K562 (cell line): ENCODE measurements at regions not wholly inside any gene's neighbourhood (a gene's known extent, or its start where the extent isn't known, plus 50 kb on each side); places are given as distances from the start of the nearest gene placed in this dataset.

Experiments used
- AFF1 ChIP-seq, 2 experiments: fragments of 450-650 bp; IDR thresholded peaks; 2 replicates each; pipeline ENCODE4 v1.6.1; 2018; ENCODE audit warnings: mild to moderate bottlenecking in 2 of 2, low read depth in 1 of 2; ENCODE audit not compliant: partially characterized antibody in 2 of 2
- CEBPB ChIP-seq: fragments of 450-650 bp; IDR thresholded peaks from 2 replicates; pipeline ENCODE4 v1.6.1; 2016; ENCODE audit warnings: missing genetic modification characterization, missing compliant biosample characterization
- CHAMP1 ChIP-seq: fragments of 450-650 bp; IDR thresholded peaks from 2 replicates; pipeline ENCODE4 v1.6.1; 2016; ENCODE audit warnings: mild to moderate bottlenecking
- GTF2B ChIP-seq: IDR thresholded peaks from 2 replicates; pipeline ENCODE4 v1.6.1; 2011; ENCODE audit not compliant: insufficient read length; ENCODE audit errors: extremely low read depth
- HBP1 ChIP-seq: fragments of 450-650 bp; formaldehyde crosslinking; IDR thresholded peaks from 2 replicates; pipeline ENCODE4 v1.4.0; 2022; ENCODE audit warnings: missing genetic modification characterization
- HES1 ChIP-seq: fragments of 450-650 bp; IDR thresholded peaks from 2 replicates; pipeline ENCODE4 v1.6.1; 2016; ENCODE audit warnings: low read depth, mild to moderate bottlenecking, moderate library complexity
- JUN ChIP-seq, 2 experiments: sonication (generic) in 1 of 2; formaldehyde crosslinking in 1 of 2; IDR thresholded peaks; 2 replicates each; pipeline versions ENCODE4 v1.6.1 to v1.8.0; 2012 to 2022; ENCODE audit warnings: borderline replicate concordance in 2 of 2, mild to moderate bottlenecking in 2 of 2, improper control_type of control experiment in 1 of 2, low read depth in 1 of 2, low read length in 1 of 2, missing genetic modification reagents in 1 of 2
- KDM5B ChIP-seq: fragments of 200-600 bp; sonication (generic); IDR thresholded peaks from 2 replicates; pipeline ENCODE4 v1.6.1; 2012; ENCODE audit warnings: low read depth, mild to moderate bottlenecking, moderate library complexity, low read length, control low read depth, inconsistent platforms; ENCODE audit not compliant: insufficient replicate concordance
- MAFF ChIP-seq: IDR thresholded peaks from 2 replicates; pipeline ENCODE4 v1.6.1; 2012; ENCODE audit warnings: low read length, improper control_type of control experiment
- MBD2 ChIP-seq: sonication (generic); IDR thresholded peaks from 2 replicates; pipeline ENCODE4 v1.6.1; 2016; ENCODE audit warnings: low read depth, borderline replicate concordance
- MTA2 ChIP-seq: fragments of 450-650 bp; IDR thresholded peaks from 2 replicates; pipeline ENCODE4 v1.6.1; 2016; ENCODE audit warnings: low read depth
- NCOA6 ChIP-seq: fragments of 450-650 bp; IDR thresholded peaks from 2 replicates; pipeline ENCODE4 v1.6.1; 2017; ENCODE audit warnings: mild to moderate bottlenecking
- RBM14 ChIP-seq: fragments of 200-400 bp; formaldehyde crosslinking; IDR thresholded peaks from 2 replicates; pipeline ENCODE4 v1.6.1; 2018; ENCODE audit warnings: low read depth, mild to moderate bottlenecking, low read length, moderate library complexity, borderline replicate concordance; ENCODE audit not compliant: insufficient read depth
- SMC3 ChIP-seq: conservative IDR thresholded peaks from 2 replicates; pipeline ENCODE4 v1.6.1; 2011; ENCODE audit warnings: low read depth, low read length, improper control_type of control experiment; ENCODE audit not compliant: insufficient read depth
- SRSF9 ChIP-seq: fragments of 200-400 bp; formaldehyde crosslinking; IDR thresholded peaks from 2 replicates; pipeline ENCODE4 v1.6.1; 2017; ENCODE audit warnings: low read depth, low read length, borderline replicate concordance
- ZBED1 ChIP-seq: IDR thresholded peaks from 2 replicates; pipeline ENCODE4 v1.6.1; 2014
- ZNF146 ChIP-seq: IDR thresholded peaks from one replicate; pipeline ENCODE4 v1.6.1; 2018; ENCODE audit warnings: missing compliant biosample characterization; ENCODE audit not compliant: unreplicated experiment
- ZNF449 ChIP-seq: fragments of 250-450 bp; sonication (Bioruptor Pico); IDR thresholded peaks from 2 replicates; pipeline ENCODE4 v1.8.0; 2022; ENCODE audit warnings: moderate library complexity, mild to moderate bottlenecking, inconsistent platforms

- no peak for TF ChIP-seq AFF1 (IDR thresholded peaks at IDR 0.05; ENCODE audit: low read depth in 1 of 2, partially characterized antibody in 2 of 2)
- TF ChIP-seq MBD2: no peak
- no peak for TF ChIP-seq MTA2
- no peak for TF ChIP-seq ZBED1
- TF ChIP-seq GTF2B: no peak
- TF ChIP-seq SRSF9: no peak
- TF ChIP-seq ZNF146 (CRISPR knock-in tag): no peak
- TF ChIP-seq NCOA6: no peak
- TF ChIP-seq MAFF: peak; percentile 59
- no peak for TF ChIP-seq CEBPB (tag)
- TF ChIP-seq SMC3: no peak
- no peak for TF ChIP-seq HES1
- no peak for TF ChIP-seq ZNF449 (CRISPR knock-in tag)
- peak; percentile 27; the same call in 1 of the 2 replicates for TF ChIP-seq CHAMP1
- peak; percentile 72 for TF ChIP-seq JUN (IDR thresholded peaks at IDR 0.05; ENCODE audit: borderline replicate concordance, low read depth, low read length)
- no peak for TF ChIP-seq JUN (CRISPR knock-in tag; IDR thresholded peaks at IDR 0.05; ENCODE audit: borderline replicate concordance)
- no peak for TF ChIP-seq KDM5B
- no peak for TF ChIP-seq RBM14
- TF ChIP-seq HBP1: no peak
Measured at GRCh38 chr3:101091489-101091888, 98.3 kb upstream of the ABI3BP start (continued).
